GM18526 (cell line): ENCODE measurements at regions not wholly inside any gene's neighbourhood (a gene's known extent, or its start where the extent isn't known, plus 50 kb on each side); places are given as distances from the start of the nearest gene placed in this dataset.

ENCODE experiments used
- POLR2A ChIP-seq: IDR thresholded peaks from 3 replicates; pipeline ENCODE4 v1.6.1; 2011; ENCODE audit not compliant: insufficient read length; ENCODE audit errors: extremely low read depth

GRCh38 chrX:39877905-39878304 is 219.9 kb downstream of the BCOR start:
- TF ChIP-seq POLR2A, result no peak

- TF ChIP-seq POLR2A, result no peak
Observed at GRCh38 chrX:39883666-39884065, 214.1 kb downstream of the BCOR start.

- no peak for TF ChIP-seq POLR2A
Observed at GRCh38 chrX:39886282-39886681, 211.5 kb downstream of the BCOR start.

- TF ChIP-seq POLR2A, result no peak
Observed at GRCh38 chrX:39888730-39889129, 209.0 kb downstream of the BCOR start.

GRCh38 chrX:39889704-39890103 is 208.1 kb downstream of the BCOR start:
- no peak for TF ChIP-seq POLR2A

GRCh38 chrX:39890807-39891206 is 207.0 kb downstream of the BCOR start:
- TF ChIP-seq POLR2A, result no peak

GRCh38 chrX:39891781-39892180 is 206.0 kb downstream of the BCOR start:
- TF ChIP-seq POLR2A, result no peak

GRCh38 chrX:39893417-39894338 is 204.1 kb downstream of the BCOR start:
- no peak for TF ChIP-seq POLR2A

- no peak for TF ChIP-seq POLR2A
Observed at GRCh38 chrX:39894683-39895082, 203.1 kb downstream of the BCOR start.

- TF ChIP-seq POLR2A, result no peak
Observed at GRCh38 chrX:39895218-39896110, 202.3 kb downstream of the BCOR start.

GRCh38 chrX:39896951-39897740 is 200.6 kb downstream of the BCOR start:
- no peak for TF ChIP-seq POLR2A

GRCh38 chrX:39897741-39898097 is 200.0 kb downstream of the BCOR start:
- no peak for TF ChIP-seq POLR2A

- TF ChIP-seq POLR2A, result no peak
Observed at GRCh38 chrX:39898147-39898546, 199.6 kb downstream of the BCOR start.

GRCh38 chrX:39899059-39899458 is 198.7 kb downstream of the BCOR start:
- no peak for TF ChIP-seq POLR2A

- TF ChIP-seq POLR2A, result no peak
Observed at GRCh38 chrX:39899856-39900776, 197.6 kb downstream of the BCOR start.

- no peak for TF ChIP-seq POLR2A
Observed at GRCh38 chrX:39900777-39901170, 197.0 kb downstream of the BCOR start.
